NCI-H748 treated with DMSO at 0.1 percent for 48 hours (cell line): ENCODE measurements at regions not wholly inside any gene's neighbourhood (a gene's known extent, or its start where the extent isn't known, plus 50 kb on each side); places are given as distances from the start of the nearest gene placed in this dataset.

Source experiments
- DNase-seq: peaks from one replicate; lab custom pipeline; 2025; lab: John Stamatoyannopoulos, UW

- DNase-seq, result no peak
Observed at GRCh38 chr18:38022234-38022633, 456.6 kb upstream of the CELF4 start.

DNA sequence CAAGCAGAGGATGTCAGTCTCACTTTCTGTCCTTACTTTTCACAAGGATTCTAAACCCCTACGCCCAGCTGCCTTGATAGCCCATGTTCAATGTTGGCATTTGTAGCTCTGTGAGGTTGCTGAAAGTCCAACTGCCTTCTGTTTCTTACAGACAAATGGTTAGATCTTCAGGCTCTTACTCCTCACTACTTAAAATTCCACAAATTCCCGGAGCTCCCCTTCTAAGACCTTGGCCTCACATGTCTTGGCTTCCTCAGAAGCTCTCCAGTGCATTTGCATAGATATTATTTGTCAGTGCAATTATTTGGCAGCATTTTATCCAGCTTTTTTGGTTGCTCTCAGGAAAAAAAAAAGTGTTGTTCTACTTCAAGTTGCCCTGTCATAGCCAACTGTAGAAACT, 453.7 kb upstream of the CELF4 start:
- DNase-seq, result no peak

DNA sequence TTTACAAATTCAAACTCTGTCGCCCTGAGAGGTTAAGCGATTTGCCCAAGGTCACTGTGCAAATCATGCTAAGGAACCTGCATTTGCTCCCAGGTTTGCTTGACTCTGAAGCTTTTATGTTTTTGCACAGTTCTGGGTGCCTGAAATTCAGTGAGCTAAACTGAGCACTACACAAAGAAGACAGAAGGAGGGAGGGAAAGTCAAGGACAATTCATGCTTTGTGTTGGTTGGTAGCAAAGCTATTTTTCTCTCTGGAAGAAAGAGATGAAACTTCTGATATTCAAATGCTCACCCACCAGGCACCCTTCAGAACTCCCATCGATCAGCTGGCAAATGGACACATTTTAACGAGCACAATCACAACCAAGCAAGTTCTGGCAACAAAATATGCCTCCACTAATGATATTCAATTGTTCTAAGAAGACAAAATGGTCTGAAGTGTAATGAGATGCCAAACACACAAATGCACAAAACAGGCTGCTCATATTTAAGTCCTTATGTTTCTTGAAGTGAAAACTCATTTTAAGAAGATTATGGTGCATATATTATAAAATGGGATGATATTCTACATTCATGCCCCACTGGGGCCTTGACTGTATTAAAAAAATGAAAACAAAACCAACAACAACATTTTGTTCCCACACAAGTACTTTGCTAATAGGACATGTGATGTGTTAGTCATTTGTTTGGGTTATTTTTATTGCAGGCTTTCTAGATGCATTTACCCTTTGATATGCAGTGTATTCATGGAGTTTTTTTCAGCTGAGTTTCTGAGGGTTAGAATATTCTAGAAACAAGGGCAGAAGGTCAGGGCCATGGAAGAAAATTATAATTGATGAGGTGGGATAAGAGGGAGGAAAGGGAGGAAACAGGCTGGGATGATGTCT, 445.6 kb upstream of the CELF4 start:
- DNase-seq, result no peak

DNA sequence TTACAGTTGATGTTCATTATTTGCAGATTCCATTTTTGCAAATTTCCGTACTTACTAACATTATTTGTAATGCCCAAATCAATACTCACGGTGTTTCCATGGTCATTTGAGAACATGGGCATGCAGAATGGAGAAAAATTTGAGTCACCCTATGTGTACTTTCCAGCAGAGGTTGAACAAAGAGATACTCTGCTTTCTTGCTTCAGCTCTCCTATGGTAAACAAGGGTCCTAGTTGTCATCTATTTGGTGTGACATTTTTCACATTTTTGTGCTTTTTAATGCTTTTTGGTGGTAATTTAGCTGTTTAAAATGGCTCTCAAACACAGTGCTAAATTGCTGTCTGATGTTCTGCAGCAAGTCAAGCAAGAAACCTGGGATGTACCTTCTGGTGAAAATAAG, 444.4 kb upstream of the CELF4 start:
- DNase-seq, result no peak

- no peak for DNase-seq
Observed at GRCh38 chr18:38009320-38009719, 443.7 kb upstream of the CELF4 start.

DNA sequence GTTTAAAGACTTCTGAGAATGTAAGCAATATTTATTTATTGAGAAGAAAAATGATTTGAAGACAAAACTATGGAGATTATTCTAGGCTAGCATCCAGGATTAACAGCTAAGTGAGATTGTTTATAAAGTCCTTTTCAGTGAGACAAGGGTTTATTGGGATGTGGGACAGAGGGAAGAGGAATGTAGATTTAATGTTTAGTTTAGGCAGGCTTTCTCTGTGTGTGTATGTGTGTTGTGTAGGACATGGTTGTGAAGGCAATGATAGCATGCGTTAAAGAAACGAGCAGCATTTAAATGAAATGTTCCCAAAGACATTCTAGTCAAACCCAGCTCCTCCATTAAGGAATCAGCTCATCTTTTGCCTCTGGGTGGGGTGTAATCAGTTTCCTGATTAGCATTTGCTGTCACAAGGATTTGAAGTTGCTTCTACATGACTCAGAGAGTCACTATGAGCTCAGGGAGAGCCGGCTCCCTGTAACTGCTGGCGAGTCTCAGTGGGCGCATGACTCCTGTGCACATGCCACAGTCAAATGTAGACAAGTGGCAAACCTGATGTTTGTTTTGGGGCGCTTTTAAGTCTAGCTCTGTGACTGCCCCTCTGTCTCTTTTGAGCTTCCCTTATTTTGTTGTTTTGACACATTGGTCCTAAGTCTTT, 442.2 kb upstream of the CELF4 start:
- DNase-seq, result no peak

GRCh38 chr18:38007026-38007425, 441.4 kb upstream of the CELF4 start:
- DNase-seq, result no peak

- DNase-seq, result no peak
Observed at GRCh38 chr18:38006541-38006940, 440.9 kb upstream of the CELF4 start.

GRCh38 chr18:37997695-37998094, 432.1 kb upstream of the CELF4 start:
- DNase-seq, result no peak

- peak; percentile 99 for DNase-seq
Observed at GRCh38 chr18:37987901-37988300, 422.3 kb upstream of the CELF4 start.

DNA sequence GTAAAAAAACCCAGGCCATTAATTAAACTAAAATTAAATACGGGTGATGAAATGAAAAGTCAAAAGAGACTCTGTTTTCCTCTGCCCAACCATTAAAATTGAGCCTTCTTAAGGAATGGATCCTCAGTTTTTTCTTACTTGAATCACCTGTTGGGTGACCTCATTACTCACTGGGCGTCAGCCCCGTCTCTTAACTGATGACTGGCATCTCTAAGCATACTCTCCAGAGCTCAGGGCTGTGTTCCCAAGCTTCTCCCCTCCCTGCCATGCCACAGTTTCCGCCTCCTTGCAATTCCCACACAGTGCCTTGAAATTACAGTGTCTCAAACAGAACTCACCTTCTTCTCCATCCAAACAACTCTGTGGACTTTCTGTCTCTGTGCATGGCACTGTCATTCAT, 421.1 kb upstream of the CELF4 start:
- DNase-seq, result no peak

DNA sequence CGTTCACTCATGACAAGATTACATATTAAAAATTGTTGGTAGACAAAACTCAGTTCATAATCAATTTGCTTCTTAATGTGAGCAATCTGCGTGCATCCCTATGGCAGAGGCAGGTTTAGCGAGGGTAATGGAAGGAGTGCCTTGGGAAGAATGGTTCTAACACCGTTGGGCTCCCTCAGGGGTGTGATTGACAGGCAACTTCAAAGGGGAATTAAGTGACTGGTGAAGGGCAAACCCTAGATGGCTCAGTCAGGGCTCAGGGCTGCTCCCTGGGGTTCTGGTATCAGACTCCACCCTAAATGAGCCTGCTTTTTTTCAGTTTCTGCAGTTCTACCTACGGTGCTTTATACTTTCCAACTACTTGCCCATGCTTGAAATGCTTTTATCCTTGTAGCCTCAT, 419.5 kb upstream of the CELF4 start:
- DNase-seq, result no peak

DNA sequence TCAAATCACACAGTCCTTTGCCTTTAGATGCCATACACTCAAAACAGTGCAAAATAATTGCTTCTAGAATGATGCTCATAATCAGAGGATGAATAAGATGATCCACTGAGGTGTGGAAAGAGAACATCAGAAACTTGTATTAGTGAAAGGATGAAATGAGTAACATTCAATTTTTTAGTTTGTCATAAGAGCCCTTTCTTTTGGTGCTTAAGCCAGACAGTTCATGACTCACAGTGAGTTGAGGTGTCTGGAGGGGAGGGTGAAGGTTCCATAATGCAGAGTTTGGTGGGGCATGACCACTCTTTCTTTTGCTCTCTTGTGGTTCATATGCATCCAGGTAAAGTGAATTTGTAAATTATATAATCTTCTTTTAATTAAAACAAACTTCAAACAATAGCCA, 415.0 kb upstream of the CELF4 start:
- no peak for DNase-seq

DNA sequence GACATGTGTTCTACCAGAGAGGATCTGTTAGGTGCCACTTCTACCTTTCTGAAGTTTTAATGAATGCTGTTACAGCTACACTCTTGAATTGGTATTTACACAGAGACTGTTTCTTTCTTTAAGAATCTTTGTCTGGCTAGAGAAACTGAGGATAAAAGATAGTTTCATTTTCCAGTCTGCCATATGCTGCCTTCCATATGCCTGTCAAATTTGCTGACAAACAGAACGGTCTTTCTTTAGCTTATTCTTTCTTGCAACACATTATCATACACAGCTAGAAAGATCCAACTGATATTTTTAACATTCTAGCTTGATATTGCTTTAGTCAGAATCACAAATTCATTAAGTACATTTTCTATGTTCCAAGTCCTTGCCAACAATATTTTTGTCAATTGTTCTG, 409.8 kb upstream of the CELF4 start:
- no peak for DNase-seq

DNA sequence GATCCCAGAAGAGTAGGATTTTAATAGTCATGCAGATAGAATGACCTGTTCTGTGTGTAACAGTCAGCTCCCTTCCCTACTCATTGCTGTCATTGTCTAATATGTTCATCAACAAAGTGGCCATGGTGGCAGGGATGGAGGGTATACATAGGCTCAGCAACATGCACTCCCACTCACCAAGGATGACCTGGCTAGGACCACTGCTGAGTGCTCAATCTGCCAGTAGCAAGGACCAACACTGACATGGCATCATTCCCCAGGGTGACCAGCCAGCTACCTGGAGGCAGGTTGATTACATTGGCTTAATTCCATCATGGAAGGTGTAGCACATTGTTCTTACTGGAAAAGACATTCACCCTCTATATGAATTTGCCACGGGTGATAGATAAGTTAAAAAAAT, 401.7 kb upstream of the CELF4 start:
- no peak for DNase-seq

DNA sequence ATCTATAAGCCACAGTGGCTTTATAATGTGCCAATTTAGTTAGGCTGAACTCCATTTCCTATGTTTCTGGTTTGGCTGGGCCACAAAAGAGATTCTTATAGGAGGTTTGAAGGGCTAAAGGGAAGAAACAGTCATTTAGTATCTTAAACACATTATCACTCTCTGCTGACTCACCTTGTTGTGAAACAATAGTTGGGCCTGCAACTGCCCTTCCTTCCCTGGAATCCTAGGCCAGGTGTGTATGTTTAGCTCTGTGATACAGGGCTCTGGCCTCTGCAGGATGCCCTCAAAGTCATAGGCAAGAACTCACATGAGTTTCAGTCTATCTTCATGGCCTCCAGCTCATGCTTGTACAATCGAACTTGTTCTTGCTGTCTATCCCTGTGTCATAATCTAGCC, 400.0 kb upstream of the CELF4 start:
- DNase-seq, result no peak

DNA sequence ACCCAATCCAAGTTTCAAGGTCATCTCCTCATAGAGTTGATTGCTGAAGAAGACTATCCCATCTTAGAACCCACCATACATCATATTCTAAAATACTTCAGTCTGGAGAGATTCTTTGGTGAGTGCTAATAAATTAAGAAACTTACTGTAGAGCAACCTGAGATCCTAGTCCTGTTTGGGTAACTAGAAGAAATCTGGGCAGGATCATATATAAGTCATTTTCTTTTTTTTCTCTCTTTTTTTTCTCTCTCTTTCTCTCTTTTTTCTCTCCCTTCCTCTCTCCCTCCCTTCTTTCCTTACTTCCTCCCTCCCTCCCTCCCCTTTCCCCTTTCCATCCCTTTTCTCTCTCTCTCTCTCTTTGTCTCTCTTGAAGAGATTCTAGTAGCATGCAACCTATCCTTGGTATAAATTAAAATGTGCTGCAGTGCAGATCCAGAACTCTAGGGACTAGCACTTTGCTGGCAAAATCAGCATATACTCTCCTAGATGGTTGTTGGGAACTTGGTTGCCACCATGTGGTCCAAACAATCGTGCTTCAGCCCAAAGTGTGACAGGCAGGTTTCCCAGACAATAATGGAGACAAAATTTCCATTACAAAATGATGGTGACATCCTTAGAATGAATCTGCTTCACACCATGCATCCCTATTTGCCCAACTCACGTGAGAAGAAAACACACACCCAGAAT, 399.4 kb upstream of the CELF4 start:
- no peak for DNase-seq

DNA sequence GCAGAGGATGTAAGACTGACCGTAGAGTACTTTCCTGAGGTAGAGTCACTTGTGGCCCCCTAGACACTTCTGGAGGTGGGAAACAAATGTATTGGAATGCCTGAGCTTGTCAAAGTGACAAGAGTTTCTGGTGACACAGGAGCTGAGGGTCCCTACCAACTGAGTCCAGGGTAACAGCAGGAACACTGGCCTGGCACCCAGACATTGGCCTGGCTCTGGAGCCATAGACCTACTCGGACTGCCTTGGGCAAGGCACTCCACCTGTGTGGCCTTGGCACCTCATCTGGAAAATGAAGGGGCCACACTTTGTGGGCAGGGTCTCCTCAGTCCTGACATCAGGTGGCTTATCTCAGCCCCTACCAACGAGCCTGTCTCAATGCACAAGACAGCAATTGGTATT, 398.2 kb upstream of the CELF4 start:
- no peak for DNase-seq

DNA sequence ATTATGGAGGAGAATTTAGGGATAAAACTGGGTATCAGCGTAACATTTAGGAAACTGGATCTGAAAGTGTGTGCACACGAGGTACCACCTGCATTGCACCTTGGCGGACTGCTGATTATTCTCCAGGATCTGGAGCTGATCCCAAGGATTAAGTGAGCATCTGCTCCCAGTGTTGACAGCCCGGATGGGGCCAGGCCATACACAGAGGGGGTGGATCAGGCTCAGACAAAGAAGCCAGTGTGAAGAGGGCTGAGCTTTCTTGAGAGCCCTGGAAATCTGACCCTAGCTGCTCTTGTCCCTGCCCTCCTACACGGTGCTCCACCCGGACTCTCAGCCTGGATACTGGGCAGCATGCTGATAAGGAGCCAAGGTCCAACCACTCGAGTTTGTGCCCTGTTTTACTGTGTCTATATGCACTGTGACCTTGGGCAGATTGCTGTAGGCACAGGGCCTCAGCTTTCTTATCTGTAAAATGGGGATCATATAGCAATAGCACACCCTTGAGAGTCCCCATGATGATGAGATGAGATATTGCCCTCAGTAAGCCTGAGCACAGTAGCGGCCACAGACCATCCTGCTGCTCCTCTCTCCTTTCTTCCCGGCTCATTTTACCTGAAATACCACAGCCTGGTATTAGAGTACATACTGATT, 396.8 kb upstream of the CELF4 start:
- DNase-seq, result no peak

DNA sequence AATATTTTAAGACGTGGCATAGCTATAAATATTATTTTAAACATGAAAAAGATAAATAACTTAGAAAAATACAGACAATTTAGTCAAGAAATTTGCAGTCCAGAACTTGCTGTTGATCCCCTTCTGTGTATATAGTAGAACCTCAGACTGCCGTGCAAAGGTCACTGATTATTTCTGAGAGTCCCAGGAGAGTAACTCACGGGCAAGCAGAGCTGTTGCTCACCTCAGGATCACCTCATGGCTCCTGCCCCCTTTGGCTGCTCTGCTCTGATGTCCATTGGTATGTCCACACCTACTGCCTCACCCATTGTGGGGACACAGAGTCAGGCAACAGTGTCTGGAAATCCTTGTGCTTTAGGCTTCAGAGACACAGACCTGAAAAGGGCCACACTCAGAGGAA, 392.9 kb upstream of the CELF4 start:
- no peak for DNase-seq

DNA sequence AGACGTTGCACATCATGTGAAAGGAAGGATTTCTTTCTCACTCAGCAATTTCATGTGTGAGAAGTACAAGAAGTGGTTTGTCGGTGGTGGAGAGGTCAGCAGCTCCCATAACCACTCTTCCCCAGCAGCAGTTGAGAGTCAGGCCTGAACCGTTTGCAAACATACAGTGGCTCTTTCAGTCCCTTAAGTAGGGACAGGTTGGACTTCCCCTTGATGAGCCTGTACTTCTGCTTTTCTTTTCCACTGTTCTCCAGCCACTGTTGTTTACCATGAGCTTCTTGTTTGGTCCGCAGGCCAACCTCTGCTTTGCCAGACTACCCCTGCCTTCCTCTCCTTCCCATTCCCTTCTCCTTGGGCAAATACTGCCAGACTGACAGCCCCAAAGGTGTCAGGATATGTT, 391.3 kb upstream of the CELF4 start:
- no peak for DNase-seq

GRCh38 chr18:37956020-37956419, 390.4 kb upstream of the CELF4 start:
- no peak for DNase-seq

DNA sequence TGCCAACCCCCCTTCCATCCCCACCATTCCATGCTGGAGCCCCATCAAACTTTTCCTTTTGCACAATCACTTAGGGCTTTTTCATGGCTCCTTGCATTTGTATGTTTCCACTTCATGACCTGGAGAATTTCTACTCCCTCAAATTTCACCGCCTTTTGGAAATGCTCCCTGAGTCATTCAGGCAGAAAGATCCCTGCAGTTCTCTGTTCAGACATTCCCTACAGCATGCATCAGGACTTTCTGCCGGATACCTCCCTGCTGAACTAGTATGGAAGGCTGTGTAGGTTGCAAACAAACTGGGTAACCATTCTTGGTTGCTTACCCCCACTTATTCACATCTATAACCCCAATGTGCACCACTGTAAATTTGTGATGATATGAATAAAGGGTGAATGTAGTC, 389.6 kb upstream of the CELF4 start:
- DNase-seq, result no peak
